GM23338 (cell line): ENCODE measurements at regions not wholly inside any gene's neighbourhood (a gene's known extent, or its start where the extent isn't known, plus 50 kb on each side); places are given as distances from the start of the nearest gene placed in this dataset.
A peak's percentile ranks its signal among the peaks of the same experiment; 100 is the strongest.

Source experiments
- ATAC-seq: fragments of 200-7000 bp; cut with Tn5 transposase; 3 replicates; pipeline ENCODE4 v1.9.1; 2020
- DNase-seq: peaks from one replicate; pipeline ENCODE4 v3.0.0-alpha.2; 2015; ENCODE audit warnings: low spot score
- H2AFZ ChIP-seq: fragments of 200-600 bp; sonication (generic); 2 replicates; pipeline ENCODE4 v1.8.0; 2016; ENCODE audit warnings: antibody characterized with exemption, mild to moderate bottlenecking, moderate library complexity
- H3F3A ChIP-seq: fragments of 200-600 bp; sonication (generic); replicated peaks from 2 replicates; pipeline ENCODE4 v1.8.0; 2017; ENCODE audit warnings: antibody characterized with exemption, mixed run types, low read depth
- H3K27ac ChIP-seq: fragments of 200-600 bp; sonication (generic); 2 replicates; pipeline ENCODE4 v1.6.1; 2016; ENCODE audit warnings: low read depth
- H3K27me3 ChIP-seq: fragments of 200-600 bp; sonication (generic); 2 replicates; pipeline ENCODE4 v1.8.0; 2016; ENCODE audit warnings: mild to moderate bottlenecking, mixed run types, moderate library complexity; ENCODE audit not compliant: insufficient read depth
- H3K36me3 ChIP-seq: fragments of 200-600 bp; sonication (generic); 2 replicates; pipeline ENCODE4 v1.8.0; 2016; ENCODE audit warnings: mild to moderate bottlenecking; ENCODE audit not compliant: insufficient read depth
- H3K4me1 ChIP-seq: fragments of 200-600 bp; sonication (generic); 2 replicates; pipeline ENCODE4 v1.8.0; 2016; ENCODE audit warnings: mild to moderate bottlenecking, moderate library complexity; ENCODE audit not compliant: insufficient read depth
- H3K4me2 ChIP-seq: fragments of 200-600 bp; sonication (generic); 2 replicates; pipeline ENCODE4 v1.7.1; 2017; ENCODE audit warnings: mixed run types
- H3K4me3 ChIP-seq: fragments of 200-600 bp; sonication (generic); 2 replicates; pipeline ENCODE4 v1.6.1; 2016; ENCODE audit warnings: mixed run types
- H3K79me2 ChIP-seq: fragments of 200-600 bp; sonication (generic); replicated peaks from 2 replicates; pipeline ENCODE4 v1.8.0; 2017; ENCODE audit warnings: mild to moderate bottlenecking; ENCODE audit not compliant: insufficient read depth
- H3K9me2 ChIP-seq: fragments of 200-600 bp; sonication (generic); 2 replicates; pipeline ENCODE4 v1.8.0; 2017; ENCODE audit not compliant: insufficient read depth
- H4K20me1 ChIP-seq: fragments of 200-600 bp; sonication (generic); replicated peaks from 2 replicates; pipeline ENCODE4 v1.8.0; 2017; ENCODE audit warnings: mild to moderate bottlenecking; ENCODE audit not compliant: insufficient read depth
- H3K27ac Mint-ChIP-seq: 2 replicates; pipeline ENCODE4 v1.8.0; 2020; ENCODE audit warnings: inconsistent platforms, mild to moderate bottlenecking, moderate library complexity, mixed read lengths
- H3K27me3 Mint-ChIP-seq: 3 replicates; pipeline ENCODE4 v1.8.0; 2022; ENCODE audit warnings: low read depth, mild to moderate bottlenecking, moderate library complexity, mixed read lengths, inconsistent platforms; ENCODE audit not compliant: insufficient read depth, poor library complexity
- H3K36me3 Mint-ChIP-seq: 3 replicates; pipeline ENCODE4 v1.8.0; 2021; ENCODE audit warnings: low read depth, mild to moderate bottlenecking, inconsistent platforms, moderate library complexity, mixed read lengths
- H3K4me1 Mint-ChIP-seq: 3 replicates; pipeline ENCODE4 v1.8.0; 2020; ENCODE audit warnings: mild to moderate bottlenecking, inconsistent platforms, mixed read lengths
- H3K4me3 Mint-ChIP-seq: 3 replicates; pipeline ENCODE4 v1.8.0; 2021; ENCODE audit warnings: moderate library complexity, mild to moderate bottlenecking, inconsistent platforms, mixed read lengths
- H3K9me3 Mint-ChIP-seq: 3 replicates; pipeline ENCODE4 v1.8.0; 2020; ENCODE audit warnings: moderate library complexity, mild to moderate bottlenecking, inconsistent platforms, mixed read lengths
- CREB1 ChIP-seq: fragments of 250-450 bp; sonication (Bioruptor Pico); IDR thresholded peaks from 2 replicates; pipeline ENCODE4 v1.5.0; 2020; ENCODE audit warnings: low read depth, mild to moderate bottlenecking, moderate library complexity
- CTCF ChIP-seq, 2 experiments: fragments of 200-600 bp in 1 of 2; sonication (generic) in 1 of 2; conservative IDR thresholded peaks; 2 replicates each; pipeline versions ENCODE4 v1.5.1 to v1.6.1; 2016 to 2017; ENCODE audit warnings: antibody characterized with exemption in 2 of 2, low read depth in 2 of 2, mild to moderate bottlenecking in 2 of 2, moderate library complexity in 1 of 2
- EZH2phosphoT487 ChIP-seq: fragments of 200-600 bp; sonication (generic); IDR thresholded peaks from one replicate; pipeline ENCODE4 v1.8.1; 2018; ENCODE audit warnings: antibody characterized with exemption; ENCODE audit not compliant: unreplicated experiment
- JUNB ChIP-seq: IDR thresholded peaks from one replicate; pipeline ENCODE4 v1.6.1; 2016; ENCODE audit warnings: antibody characterized with exemption; ENCODE audit not compliant: unreplicated experiment
- NANOG ChIP-seq: IDR thresholded peaks from 2 replicates; pipeline ENCODE4 v1.6.1; 2016; ENCODE audit warnings: antibody characterized with exemption, borderline replicate concordance
- POLR2AphosphoS5 ChIP-seq: IDR thresholded peaks from 2 replicates; pipeline ENCODE4 v1.6.1; 2016; ENCODE audit warnings: antibody characterized with exemption, low read depth
- REST ChIP-seq: IDR thresholded peaks from one replicate; pipeline ENCODE4 v1.6.1; 2018; ENCODE audit warnings: antibody characterized with exemption; ENCODE audit not compliant: unreplicated experiment
- ZNF114 ChIP-seq: fragments of 250-450 bp; sonication (Bioruptor Pico); IDR thresholded peaks from 2 replicates; pipeline ENCODE4 v1.5.0; 2020; ENCODE audit warnings: mild to moderate bottlenecking, moderate library complexity
- ZNF331 ChIP-seq: fragments of 250-450 bp; sonication (Bioruptor Pico); IDR thresholded peaks from 2 replicates; pipeline ENCODE4 v1.5.0; 2020; ENCODE audit warnings: low read depth, mild to moderate bottlenecking, moderate library complexity

GRCh38 chr11:90840071-90840470, 617.2 kb upstream of the CHORDC1 start:
- Histone ChIP-seq H3K36me3 (no peaks in the 10 kb centered on the region), H3K27me3 (no peaks in the 10 kb centered on the region), H3K4me3 (no peak overlapping the region), H3F3A (no peaks in the 10 kb centered on the region), H3K4me2 (no peak overlapping the region), H3K79me2 (no peaks in the 10 kb centered on the region), H3K27ac (no peak overlapping the region), H3K9me2 (no peaks in the 10 kb centered on the region), H2AFZ (no peak overlapping the region), H3K4me1 (peaks cover 18% of the 10 kb centered on the region), H4K20me1 (no peaks in the 10 kb centered on the region)
- TF ChIP-seq ZNF331: no peak
- TF ChIP-seq POLR2AphosphoS5: no peak
- no peak for TF ChIP-seq EZH2phosphoT487
- TF ChIP-seq CREB1 (CRISPR knock-in tag): no peak
- no peak for TF ChIP-seq NANOG
- no peak for TF ChIP-seq REST
- TF ChIP-seq CTCF (conservative IDR thresholded peaks at IDR 0.05; ENCODE audit: low read depth in 2 of 2): no peak
- TF ChIP-seq JUNB: no peak
- Mint-ChIP-seq H3K27ac (no peak overlapping the region), H3K4me1 (peaks cover 18% of the 10 kb centered on the region; the same call in 2 of the 3 replicates), H3K4me3 (no peak overlapping the region), H3K27me3 (no peaks in the 10 kb centered on the region), H3K36me3 (no peaks in the 10 kb centered on the region), H3K9me3 (no peaks in the 10 kb centered on the region)
- ATAC-seq (no peak), DNase-seq (peak; percentile 17)

- Histone ChIP-seq H4K20me1 (no peaks in the 10 kb centered on the region), H3K4me1 (peaks cover 18% of the 10 kb centered on the region), H2AFZ (no peak overlapping the region), H3K27ac (no peak overlapping the region), H3K4me2 (no peak overlapping the region), H3K36me3 (no peaks in the 10 kb centered on the region), H3K79me2 (no peaks in the 10 kb centered on the region), H3K9me2 (peaks cover 5% of the 10 kb centered on the region; the same call in 1 of the 2 replicates), H3F3A (no peaks in the 10 kb centered on the region), H3K4me3 (no peak overlapping the region), H3K27me3 (no peaks in the 10 kb centered on the region)
- Mint-ChIP-seq H3K27me3 (no peaks in the 10 kb centered on the region), H3K9me3 (no peaks in the 10 kb centered on the region), H3K4me3 (no peak overlapping the region), H3K27ac (0 out of 2 replicates have a peak overlapping the region, but pooled peaks have one; percentile 38), H3K36me3 (no peaks in the 10 kb centered on the region), H3K4me1 (peaks cover 16% of the 10 kb centered on the region; the same call in 2 of the 3 replicates)
- ATAC-seq: no peak
- DNase-seq: no peak
- TF ChIP-seq ZNF114 (CRISPR knock-in tag) (no peak), JUNB (no peak), NANOG (no peak), ZNF331 (no peak), CREB1 (CRISPR knock-in tag) (no peak), REST (no peak)
Measured at GRCh38 chr11:90836031-90836430, 613.2 kb upstream of the CHORDC1 start.
